CD4-positive, alpha-beta T cell treated with Interferon alpha-2 for 1 hour (primary cell): ENCODE measurements at regions not wholly inside any gene's neighbourhood (a gene's known extent, or its start where the extent isn't known, plus 50 kb on each side); places are given as distances from the start of the nearest gene placed in this dataset.

Experiments
- DNase-seq, 2 donors: peaks; one replicate each; pipeline ENCODE4 v3.0.0-alpha.2; 2020 to 2022

GRCh38 chr3:31404871-31405270, 127.9 kb upstream of the STT3B start:
- no peak for DNase-seq

- no peak for DNase-seq
These were observed 127.2 kb upstream of the STT3B start for GRCh38 chr3:31405515-31405914.

DNA sequence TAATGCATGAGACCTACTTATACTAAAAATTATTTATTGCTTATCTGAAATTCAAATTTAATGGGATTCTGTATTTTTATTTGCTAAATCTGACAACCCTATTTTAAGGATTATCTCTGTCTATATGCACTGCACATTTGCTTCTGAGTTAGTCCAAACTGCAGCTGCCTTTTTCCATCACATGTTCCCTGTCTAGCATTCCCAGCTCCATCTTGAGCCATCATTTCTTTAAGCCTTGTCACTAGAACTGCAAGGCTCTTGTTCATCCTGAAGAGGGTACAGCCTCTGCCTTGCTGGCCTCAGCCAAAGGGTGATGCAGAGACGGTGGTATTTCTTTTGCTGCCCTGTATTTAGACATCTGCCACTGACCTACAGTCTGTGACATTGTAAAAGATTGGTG, 125.8 kb upstream of the STT3B start:
- no peak for DNase-seq

DNA sequence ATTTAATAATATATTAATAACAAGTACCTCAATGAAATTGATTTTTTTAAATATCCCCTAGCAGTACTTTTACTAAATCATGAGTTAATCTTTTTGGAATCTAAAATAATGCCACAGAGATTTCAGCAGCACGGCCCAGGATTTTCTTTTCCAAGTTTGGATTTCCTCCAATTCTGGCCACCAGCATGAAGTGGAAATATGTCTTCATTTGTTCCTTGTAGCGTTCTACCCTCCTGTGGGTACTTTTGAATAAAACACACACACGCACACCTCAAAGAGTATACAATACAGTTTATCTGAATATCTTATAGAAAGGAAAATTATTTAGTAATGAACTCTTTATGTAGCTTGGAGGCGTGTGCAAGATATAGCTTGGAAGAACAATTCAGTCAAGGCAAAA, 125.1 kb upstream of the STT3B start:
- no peak for DNase-seq

DNA sequence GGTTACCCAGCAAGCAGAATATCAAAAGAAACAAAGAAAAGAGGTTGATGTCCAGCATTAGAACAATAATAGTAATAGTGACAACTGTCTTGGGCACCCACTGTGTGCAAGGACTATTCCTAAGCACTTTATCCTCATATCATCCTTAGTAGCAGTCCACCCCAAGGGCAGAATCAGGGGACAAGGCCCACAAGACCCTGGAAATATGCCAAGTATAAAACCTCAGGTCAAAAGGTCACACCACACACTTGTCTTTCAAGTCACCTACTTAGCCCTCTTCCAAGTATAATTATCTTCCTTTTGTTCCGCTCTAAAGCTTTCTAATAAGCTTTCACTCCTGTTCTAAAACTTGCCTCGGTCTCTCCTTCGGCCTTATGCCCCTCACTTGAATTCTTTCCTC, 124.0 kb upstream of the STT3B start:
- no peak for DNase-seq

GRCh38 chr3:31409389-31409788, 123.3 kb upstream of the STT3B start:
- DNase-seq = no peak

- DNase-seq = no peak
These were observed 122.9 kb upstream of the STT3B start for GRCh38 chr3:31409866-31410265.

DNA sequence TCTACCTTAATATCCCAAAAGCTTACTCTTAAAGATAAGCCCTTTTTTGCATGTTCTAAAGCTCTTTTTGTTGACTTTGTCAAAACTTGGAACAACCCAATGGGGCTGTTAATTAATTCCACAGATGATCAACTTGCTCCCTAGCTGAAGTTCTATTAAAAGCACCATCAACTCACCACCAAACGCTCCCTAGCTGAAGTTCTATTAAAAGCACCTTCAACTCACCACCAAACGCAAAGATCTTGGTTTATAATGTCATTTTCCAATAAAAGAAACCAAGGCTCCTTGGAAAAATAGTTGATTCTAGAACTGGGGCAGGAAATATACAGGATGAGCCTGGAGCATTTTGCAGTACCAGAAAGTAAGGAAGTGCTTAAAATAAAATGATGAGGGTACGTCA, 122.3 kb upstream of the STT3B start:
- DNase-seq = no peak

DNA sequence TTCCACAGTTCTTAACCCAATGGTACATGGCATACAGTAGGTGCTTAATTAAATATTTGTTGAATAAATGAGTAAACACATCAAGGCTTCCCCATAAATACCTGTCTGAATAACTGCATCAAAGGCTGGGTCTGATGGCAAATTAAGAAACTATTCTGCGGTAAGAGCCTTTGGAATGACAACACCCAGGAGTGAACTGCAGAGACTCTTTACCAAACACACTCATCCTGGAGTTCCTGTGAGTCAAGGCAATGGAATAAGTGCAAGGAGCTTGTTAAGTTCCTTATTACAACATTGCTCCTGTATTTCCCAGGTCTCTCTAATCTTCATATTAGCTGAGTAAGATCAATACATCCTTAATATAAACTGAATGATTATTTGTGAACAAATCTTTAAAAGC, 119.9 kb upstream of the STT3B start:
- DNase-seq = no peak

- no peak for DNase-seq
These were observed 119.2 kb upstream of the STT3B start for GRCh38 chr3:31413515-31413914.

- no peak for DNase-seq
These were observed 115.7 kb upstream of the STT3B start for GRCh38 chr3:31416980-31417379.

DNA sequence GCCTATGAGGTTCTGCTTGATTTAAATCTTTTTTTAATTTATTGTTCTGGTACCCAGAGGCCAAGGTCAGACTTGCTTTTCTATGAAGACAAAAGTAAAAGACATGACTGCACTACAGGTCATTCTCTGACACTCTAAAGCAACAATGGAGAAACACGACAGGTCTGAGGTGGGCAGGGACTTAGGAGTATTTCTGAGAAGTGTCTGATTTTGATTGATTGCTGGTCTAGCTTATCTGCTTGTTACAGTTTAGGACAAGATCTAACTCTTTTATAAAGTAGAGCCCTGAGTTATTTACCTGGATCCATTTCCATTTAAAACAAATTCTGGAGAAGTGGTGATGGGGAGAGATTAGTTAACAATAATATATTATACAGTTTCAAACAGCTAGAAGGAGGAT, 115.2 kb upstream of the STT3B start:
- no peak for DNase-seq

- DNase-seq = no peak
These were observed 112.4 kb upstream of the STT3B start for GRCh38 chr3:31420311-31420710.

DNA sequence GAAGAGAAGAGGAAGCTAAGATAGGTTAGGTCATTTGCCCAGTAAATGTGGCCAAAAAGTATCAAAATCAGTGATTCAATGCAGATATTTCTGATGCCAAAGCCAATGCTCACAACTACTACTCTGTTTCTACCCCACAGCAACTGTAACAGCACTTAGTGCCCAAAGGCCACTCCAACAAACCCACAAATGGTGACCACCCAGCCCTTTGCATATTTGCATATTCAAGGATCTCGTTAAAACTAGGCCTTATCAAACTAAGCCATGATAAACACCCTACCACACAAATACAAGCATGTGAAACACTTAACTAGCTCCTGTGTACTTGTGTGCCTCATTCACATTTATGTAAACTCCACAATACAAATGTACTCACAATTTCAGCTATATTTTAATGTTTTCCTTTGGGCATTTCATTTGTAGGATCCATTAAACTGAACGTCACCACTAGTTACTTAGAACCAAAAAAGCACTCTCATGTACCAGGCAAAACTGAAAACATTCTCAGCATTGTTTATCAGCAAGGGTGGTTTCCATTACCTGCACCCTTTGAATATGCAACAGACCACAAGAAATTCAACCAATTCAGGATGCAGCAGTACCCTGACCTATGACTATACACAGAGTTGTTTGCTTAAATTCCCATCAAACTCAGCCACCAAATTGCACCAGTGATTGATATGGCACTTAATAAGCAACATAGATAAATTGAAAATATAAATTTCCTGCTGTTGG, 111.2 kb upstream of the STT3B start:
- peak in 1 of 2 donors; percentile 36 for DNase-seq

DNA sequence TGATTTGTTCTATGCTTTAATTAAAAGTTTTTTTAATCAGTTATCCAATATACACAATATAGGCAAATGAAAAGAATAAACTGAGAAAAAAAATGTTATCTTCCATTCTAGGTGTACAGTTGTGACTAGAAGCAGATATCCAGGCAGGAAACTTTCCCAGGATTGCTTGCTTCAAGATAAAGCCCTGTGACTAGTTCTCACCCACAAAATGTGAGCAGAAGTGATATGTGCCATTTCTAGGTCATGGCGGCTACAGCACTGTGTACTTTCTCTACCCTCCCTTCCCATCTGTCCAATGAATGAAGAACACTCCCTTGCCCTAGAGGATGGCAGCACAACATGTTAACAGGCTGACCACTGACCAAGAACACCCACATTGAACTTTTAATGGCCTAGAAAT, 110.5 kb upstream of the STT3B start:
- no peak for DNase-seq

DNA sequence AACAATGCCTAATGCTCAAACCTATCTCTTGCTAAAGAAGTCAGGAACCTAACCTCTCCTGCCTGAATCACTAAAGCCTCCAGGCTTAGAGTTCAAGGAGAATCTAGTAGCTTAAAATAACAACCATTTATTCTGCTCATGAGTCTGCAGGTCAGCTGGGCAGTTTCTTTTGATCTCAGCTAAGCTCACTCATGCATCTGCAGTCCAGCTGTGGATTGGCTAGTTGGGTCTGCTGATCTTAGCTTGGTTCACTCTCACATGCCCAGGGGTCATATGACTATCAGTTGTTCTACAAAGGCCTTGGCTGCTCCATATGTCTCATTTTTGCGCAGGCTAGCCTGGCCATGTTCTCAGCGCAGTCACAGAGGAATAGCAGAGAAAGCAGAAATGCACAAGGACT, 109.2 kb upstream of the STT3B start:
- no peak for DNase-seq

GRCh38 chr3:31425401-31425800, 107.3 kb upstream of the STT3B start:
- DNase-seq = no peak

DNA sequence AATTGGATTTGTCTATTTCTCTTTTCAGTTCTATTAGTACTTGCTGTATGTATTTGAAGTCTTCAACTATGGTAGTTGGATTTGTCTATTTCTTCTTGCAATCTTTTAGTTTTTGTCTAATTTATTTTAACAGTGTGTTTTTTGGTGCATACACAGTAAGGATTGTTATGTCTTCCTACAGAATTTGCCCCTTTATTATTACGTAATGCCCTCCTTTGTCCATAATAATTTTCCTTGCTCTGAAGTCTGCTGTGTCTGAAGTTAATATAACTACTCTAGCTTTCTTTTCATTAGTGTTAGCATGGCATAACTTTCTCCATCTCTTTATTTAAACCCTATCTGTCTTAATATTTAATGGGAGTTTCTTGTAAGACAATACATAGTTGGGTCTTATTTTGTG, 105.1 kb upstream of the STT3B start:
- DNase-seq = no peak

DNA sequence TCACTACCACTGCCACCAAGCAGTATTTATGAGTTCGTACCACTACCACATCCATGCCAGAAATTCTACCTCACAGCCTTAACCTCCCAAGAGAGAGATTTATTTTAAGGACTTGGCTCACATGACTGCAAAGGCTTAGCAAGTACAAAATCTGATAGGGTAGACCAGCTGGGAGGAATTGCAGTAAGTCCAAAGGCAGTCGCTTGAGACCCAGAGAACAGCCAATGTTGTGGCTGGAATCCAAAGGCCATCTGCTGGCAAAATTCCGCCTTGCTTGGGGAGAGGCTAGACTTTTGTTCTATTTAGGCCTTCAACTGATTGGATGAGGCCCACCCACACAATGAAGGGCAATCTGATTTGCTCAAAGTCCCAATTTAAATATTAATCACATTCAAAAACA, 101.4 kb upstream of the STT3B start:
- DNase-seq = no peak

DNA sequence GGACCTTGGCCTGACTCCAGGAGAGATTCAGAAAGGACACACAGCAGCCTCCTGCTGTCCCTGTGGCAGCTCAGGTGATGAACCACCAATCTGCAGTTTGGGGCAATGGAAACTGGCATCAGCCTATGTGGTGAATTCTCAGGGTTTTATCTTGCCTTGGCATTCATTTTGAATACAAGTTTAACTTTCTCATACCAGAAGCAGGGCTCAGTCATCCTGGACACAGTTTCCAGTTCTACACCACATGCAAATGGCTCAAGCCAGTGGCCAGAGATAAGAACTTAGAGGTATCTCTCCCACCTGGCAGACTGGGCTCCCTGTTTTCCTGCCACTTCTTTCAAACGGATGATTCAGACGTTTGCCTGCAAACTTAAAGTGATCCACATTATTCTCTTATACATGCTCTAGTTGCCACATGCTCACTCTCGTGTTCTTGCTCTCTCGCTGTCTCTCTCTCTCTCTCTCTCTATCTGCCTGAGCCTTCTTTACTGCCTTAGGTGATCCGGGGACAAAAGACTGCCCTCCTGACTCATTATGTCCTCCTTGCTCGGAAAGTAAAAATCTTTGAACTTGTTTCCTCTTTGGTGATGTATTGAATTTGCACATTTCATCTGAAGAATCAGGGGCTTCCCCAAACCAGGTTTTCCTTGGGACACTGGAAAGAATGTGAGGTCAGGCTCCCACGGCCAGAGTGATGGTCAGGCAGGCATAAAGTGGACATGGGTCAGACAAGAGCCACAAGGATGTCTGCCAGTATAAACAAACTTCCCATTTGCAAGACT, 99.6 kb upstream of the STT3B start:
- no peak for DNase-seq

GRCh38 chr3:31433679-31433992, 99.1 kb upstream of the STT3B start:
- no peak for DNase-seq

- DNase-seq = no peak
These were observed 97.9 kb upstream of the STT3B start for GRCh38 chr3:31434819-31435218.

- DNase-seq = no peak
These were observed 95.9 kb upstream of the STT3B start for GRCh38 chr3:31436830-31437229.

GRCh38 chr3:31438742-31439141, 94.0 kb upstream of the STT3B start:
- DNase-seq = no peak
